ENCODE measurements at regions not wholly inside any gene's neighbourhood (a gene's known extent, or its start where the extent isn't known, plus 50 kb on each side); places are given as distances from the start of the nearest gene placed in this dataset.

DNA sequence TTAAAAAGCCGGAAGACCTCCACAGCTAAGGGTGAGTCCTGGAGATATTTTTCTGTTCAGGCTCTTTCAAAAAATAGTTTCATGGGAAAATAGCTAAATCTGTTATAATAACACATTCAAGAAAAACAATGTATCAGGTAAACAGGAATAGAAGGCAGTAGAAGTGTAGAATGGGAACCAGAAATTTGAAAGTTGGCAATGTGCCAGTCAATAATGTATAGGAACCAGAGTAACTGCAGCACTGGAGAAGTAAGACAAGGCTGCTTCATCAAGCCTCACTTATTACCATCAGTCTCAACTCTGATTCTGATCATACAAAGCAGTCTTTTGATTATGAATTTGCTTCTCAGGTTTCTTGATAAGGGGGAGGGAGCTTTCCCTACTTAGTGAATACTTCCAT, 81.4 kb upstream of the VRK2 start:
- TF ChIP-seq, protein P1, sequence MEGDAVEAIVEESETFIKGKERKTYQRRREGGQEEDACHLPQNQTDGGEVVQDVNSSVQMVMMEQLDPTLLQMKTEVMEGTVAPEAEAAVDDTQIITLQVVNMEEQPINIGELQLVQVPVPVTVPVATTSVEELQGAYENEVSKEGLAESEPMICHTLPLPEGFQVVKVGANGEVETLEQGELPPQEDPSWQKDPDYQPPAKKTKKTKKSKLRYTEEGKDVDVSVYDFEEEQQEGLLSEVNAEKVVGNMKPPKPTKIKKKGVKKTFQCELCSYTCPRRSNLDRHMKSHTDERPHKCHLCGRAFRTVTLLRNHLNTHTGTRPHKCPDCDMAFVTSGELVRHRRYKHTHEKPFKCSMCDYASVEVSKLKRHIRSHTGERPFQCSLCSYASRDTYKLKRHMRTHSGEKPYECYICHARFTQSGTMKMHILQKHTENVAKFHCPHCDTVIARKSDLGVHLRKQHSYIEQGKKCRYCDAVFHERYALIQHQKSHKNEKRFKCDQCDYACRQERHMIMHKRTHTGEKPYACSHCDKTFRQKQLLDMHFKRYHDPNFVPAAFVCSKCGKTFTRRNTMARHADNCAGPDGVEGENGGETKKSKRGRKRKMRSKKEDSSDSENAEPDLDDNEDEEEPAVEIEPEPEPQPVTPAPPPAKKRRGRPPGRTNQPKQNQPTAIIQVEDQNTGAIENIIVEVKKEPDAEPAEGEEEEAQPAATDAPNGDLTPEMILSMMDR (IDR thresholded peaks at IDR 0.05), result no peak
- TF ChIP-seq POLR2AphosphoS5 (IDR thresholded peaks at IDR 0.05), result no peak
